ENCODE measurements at regions not wholly inside any gene's neighbourhood (a gene's known extent, or its start where the extent isn't known, plus 50 kb on each side); places are given as distances from the start of the nearest gene placed in this dataset.

DNA sequence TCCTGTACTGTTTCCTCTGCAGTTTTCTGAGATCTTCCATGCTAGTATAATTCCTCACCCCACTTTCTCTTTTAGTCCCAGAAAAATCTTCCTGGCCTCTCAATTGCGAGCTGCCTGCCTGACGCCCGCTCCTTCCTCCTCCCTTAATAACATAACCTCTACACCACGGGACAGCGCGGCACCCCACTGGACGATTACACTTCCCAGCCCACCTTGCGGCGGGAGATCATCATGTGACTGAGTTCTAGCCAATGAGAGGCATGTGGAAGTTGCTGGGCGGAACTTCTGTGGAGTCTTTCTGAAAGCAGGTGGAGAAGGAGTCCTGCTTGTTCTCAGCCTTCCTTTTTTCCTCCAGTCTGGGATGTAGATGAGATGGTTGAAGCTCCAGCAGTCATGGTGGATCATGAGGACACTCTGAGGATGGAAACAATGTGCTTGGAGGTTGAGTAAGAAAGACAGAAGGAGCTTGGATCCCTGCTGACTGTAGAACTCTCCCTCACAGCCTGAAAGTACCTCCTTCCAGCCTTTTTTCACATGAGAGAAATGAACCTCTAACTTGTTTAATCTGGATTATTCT is 133.6 kb upstream of the VRK1 start:
- TF ChIP-seq CTCF (IDR thresholded peaks at IDR 0.05) (no peak), EZH2 (IDR thresholded peaks at IDR 0.05; ENCODE audit: borderline replicate concordance, insufficient read depth, low read depth, low read length, poor library complexity, severe bottlenecking) (no peak)

Measured in B cell (primary cell).